Pancreas (tissue), 10 donors: ENCODE measurements at regions not wholly inside any gene's neighbourhood (a gene's known extent, or its start where the extent isn't known, plus 50 kb on each side); places are given as distances from the start of the nearest gene placed in this dataset.
A peak's percentile ranks its signal among the peaks of the same experiment; 100 is the strongest.

Experiments used
- ATAC-seq, 4 donors: fragments of 200-7000 bp; cut with Tn5 transposase; one replicate each; pipeline versions ENCODE4 v1.8.0 to v1.9.1; 2020; ENCODE audit warnings: mild to moderate bottlenecking in 4 of 4, moderate library complexity in 4 of 4
- DNase-seq, 6 donors: peaks; one replicate each; pipeline ENCODE4 v3.0.0-alpha.2; 2020
- FAIRE-seq: peaks from 2 replicates; lab custom pipeline; 2012; peaks lifted over from hg19 to GRCh38; lab: Jason Lieb, UNC
- H3K27ac ChIP-seq, 4 donors: fragments of 200-600 bp; sonication (generic); 1 replicate in 3 of 4; 2 replicates in 1 of 4; pipeline versions ENCODE4 v1.5.0 to v1.8.0; 2020
- H3K27me3 ChIP-seq, 4 donors: fragments of 200-600 bp; one replicate each; pipeline ENCODE4 v1.8.0; 2021
- H3K36me3 ChIP-seq, 3 donors: fragments of 200-600 bp; sonication (generic) in 1 of 3; one replicate each; pipeline versions ENCODE4 v1.5.0 to v1.8.0; 2020 to 2021
- H3K4me1 ChIP-seq, 3 donors: fragments of 200-600 bp; one replicate each; pipeline ENCODE4 v1.8.0; 2021
- H3K4me3 ChIP-seq, 4 donors: fragments of 200-600 bp; sonication (generic) in 2 of 4; one replicate each; pipeline versions ENCODE4 v1.5.0 to v1.8.0; 2020 to 2021
- H3K9me3 ChIP-seq, 4 donors: fragments of 200-600 bp; one replicate each; pipeline ENCODE4 v1.8.0; 2021
- CTCF ChIP-seq, 4 donors: fragments of 200-600 bp; sonication (generic) in 3 of 4; IDR thresholded peaks; one replicate each; pipeline versions ENCODE4 v1.5.0 to v1.8.0; 2021; ENCODE audit warnings: antibody characterized with exemption in 4 of 4
- WGBS, 2 donors: extraction: QIAGEN DNeasy Blood & Tissue Kit; methylation state at CpG; one replicate each; pipeline ENCODE4 v1.1.7; 2013; 5-methylcytosine and 5-hydroxymethylcytosine counted together
- intact Hi-C, 3 donors: fragments of 100-400 bp; cut with DNase I; formaldehyde crosslinking; loops; one replicate each; pipeline versions ENCODE4 v1.11.1 to v1.14.2; 2022
- donor health status: healthy with polysubstance abuse.
- donor health status: DM: no; HTN: no; CAD: no; lungs with moderate emphysema.
- donor health status: DM: no; HTN: no; CAD: no.
- donor health status: control.
- donor health status: control.
- donor health status: Bipolar disorder and iron deficiency.
- donor health status: DM: yes; HTN: yes; CAD: no.
- donor health status: DM: no; HTN: no; CAD: no.
- donor health status: DM: no; HTN: no; CAD: no.
- donor health status: DM: yes; HTN: yes; CAD: no.

DNA sequence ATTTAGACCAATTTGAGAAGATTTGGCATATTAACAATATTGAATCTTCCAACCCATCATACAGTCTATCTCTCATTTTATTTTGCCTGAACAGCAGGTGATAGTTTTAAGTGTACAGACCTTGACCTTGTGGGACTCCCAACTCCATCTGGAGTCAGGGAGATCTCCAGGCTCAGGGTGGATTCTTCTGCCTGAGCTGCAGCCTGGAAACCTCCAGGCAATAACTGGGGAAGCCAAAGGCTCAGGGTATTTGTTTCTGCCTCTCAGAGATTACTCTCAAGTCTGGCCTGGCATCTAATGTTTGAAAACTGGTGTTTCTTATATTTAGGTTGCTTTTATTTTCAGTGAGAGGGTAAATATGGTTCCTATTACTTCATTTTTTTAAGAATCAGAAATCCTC is 102.1 kb upstream of the C1QTNF9B start:
- intact Hi-C loops: no loop called here
- ATAC-seq: no peak
- no peak for DNase-seq
- no peak for FAIRE-seq
- no peaks in the 10 kb centered on the region for H3K27me3 ChIP-seq
- H3K4me1 ChIP-seq: no peaks in the 10 kb centered on the region
- no peaks in the 10 kb centered on the region for H3K9me3 ChIP-seq
- H3K27ac ChIP-seq: no peak overlapping the region
- no peaks in the 10 kb centered on the region for H3K36me3 ChIP-seq
- H3K4me3 ChIP-seq: no peak overlapping the region
- no peak for TF ChIP-seq CTCF (IDR thresholded peaks at IDR 0.05)

- DNase-seq (no peak), ATAC-seq (no peak), FAIRE-seq (no peak)
- no peaks in the 10 kb centered on the region for H3K36me3 ChIP-seq
- intact Hi-C loops: no loop called here
- WGBS, 2 donors: 81 to 86% methylated on average over 16 of the region's 16 CpGs
- H3K27me3 ChIP-seq: no peaks in the 10 kb centered on the region
- TF ChIP-seq CTCF (IDR thresholded peaks at IDR 0.05): no peak
- H3K27ac ChIP-seq: no peak overlapping the region
- peaks cover 0 to 9% (median 2%) of the 10 kb centered on the region in 3 donors for H3K4me1 ChIP-seq
- H3K9me3 ChIP-seq: no peaks in the 10 kb centered on the region
- no peak overlapping the region for H3K4me3 ChIP-seq
Measured at GRCh38 chr13:24002206-24002815, 105.0 kb upstream of the C1QTNF9B start.

- intact Hi-C loops: no loop called here
- Histone ChIP-seq H3K27me3 (no peaks in the 10 kb centered on the region), H3K36me3 (no peaks in the 10 kb centered on the region), H3K4me3 (no peak overlapping the region), H3K9me3 (no peaks in the 10 kb centered on the region), H3K4me1 (peaks cover 0 to 9% (median 2%) of the 10 kb centered on the region in 3 donors), H3K27ac (no peak overlapping the region)
- FAIRE-seq: no peak
- WGBS, 2 donors: 74 to 83% methylated on average over 12 of the region's 12 CpGs
- no peak for TF ChIP-seq CTCF (IDR thresholded peaks at IDR 0.05)
- DNase-seq: no peak
- no peak for ATAC-seq
Measured at GRCh38 chr13:24004142-24004899, 107.0 kb upstream of the C1QTNF9B start.

DNA sequence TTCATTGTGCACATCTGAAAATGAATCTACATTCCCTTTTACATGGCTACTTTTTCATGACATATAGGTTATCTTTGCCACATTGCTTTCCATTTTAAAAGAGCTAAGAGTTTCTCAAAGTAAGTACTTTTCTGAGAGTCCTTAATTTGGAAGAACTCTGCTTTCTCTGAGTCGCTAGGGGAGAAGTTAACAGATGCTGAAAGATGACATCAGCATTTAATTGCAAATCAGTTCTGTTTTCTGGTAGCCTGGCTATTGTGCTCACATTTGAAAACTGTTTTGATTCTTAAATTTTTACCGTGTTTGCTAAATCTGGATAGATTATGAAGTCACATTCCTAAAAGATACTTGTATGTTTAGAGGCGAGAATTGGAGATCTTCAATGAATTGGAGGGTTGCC is 107.7 kb upstream of the C1QTNF9B start:
- Histone ChIP-seq H3K4me1 (peaks cover 0 to 9% (median 2%) of the 10 kb centered on the region in 3 donors), H3K27ac (no peak overlapping the region), H3K36me3 (no peaks in the 10 kb centered on the region), H3K9me3 (no peaks in the 10 kb centered on the region), H3K4me3 (no peak overlapping the region), H3K27me3 (no peaks in the 10 kb centered on the region)
- DNase-seq (no peak), FAIRE-seq (no peak), ATAC-seq (no peak)
- WGBS, 2 donors: 73 to 75% methylated on average over 3 of the region's 3 CpGs
- no peak for TF ChIP-seq CTCF (IDR thresholded peaks at IDR 0.05)
- intact Hi-C loops: no loop called here

- H3K4me1 ChIP-seq: peaks cover 0 to 9% (median 2%) of the 10 kb centered on the region in 3 donors
- H3K9me3 ChIP-seq: no peaks in the 10 kb centered on the region
- intact Hi-C loops: no loop called here
- H3K4me3 ChIP-seq: no peak overlapping the region
- H3K36me3 ChIP-seq: no peaks in the 10 kb centered on the region
- 12 to 14% methylated on average over 4 of the region's 4 CpGs for WGBS, 2 donors
- H3K27ac ChIP-seq: no peak overlapping the region
- no peak for DNase-seq
- no peak for FAIRE-seq
- peak in 3 of 4 donors; percentile 61 to 80 (median 80) for ATAC-seq
- TF ChIP-seq CTCF (IDR thresholded peaks at IDR 0.05): no peak
- H3K27me3 ChIP-seq: no peaks in the 10 kb centered on the region
Measured at GRCh38 chr13:24005755-24006281, 108.5 kb upstream of the C1QTNF9B start.
